Activated B cell treated with CpG ODN at 0.5 μM for 24 hours (primary cell): ENCODE measurements at regions not wholly inside any gene's neighbourhood (a gene's known extent, or its start where the extent isn't known, plus 50 kb on each side); places are given as distances from the start of the nearest gene placed in this dataset.
"Not testable (repeated sequence)": the region's sequence is repeated elsewhere in the genome, so short reads cannot be mapped to it uniquely, and the experiment has no call there.

Source experiments
- ATAC-seq: fragments of 200-7000 bp; cut with Tn5 transposase; one replicate; pipeline ENCODE4 v1.10.0; 2021; ENCODE audit warnings: low read depth, mild to moderate bottlenecking, moderate library complexity
- CTCF ChIA-PET: fragments of 350-600 bp; sonication (Branson Sonifier 250); formaldehyde crosslinking; loops from one replicate; lab custom pipeline; 2021; ENCODE audit warnings: antibody characterized with exemption; lab: Charles Lee
- POLR2A ChIA-PET: fragments of 350-600 bp; sonication (Branson Sonifier 250); formaldehyde crosslinking; loops from one replicate; lab custom pipeline; 2021; ENCODE audit warnings: antibody characterized with exemption; lab: Charles Lee
- DNase-seq: peaks from one replicate; pipeline ENCODE4 v3.0.0; 2022
- H3K27ac Mint-ChIP-seq: one replicate; pipeline ENCODE4 v1.8.0; 2020; ENCODE audit warnings: mixed read lengths
- H3K27me3 Mint-ChIP-seq: one replicate; pipeline ENCODE4 v1.8.0; 2021; ENCODE audit warnings: mixed read lengths
- H3K36me3 Mint-ChIP-seq: one replicate; pipeline ENCODE4 v1.8.0; 2021; ENCODE audit warnings: low read depth, mixed read lengths
- H3K4me1 Mint-ChIP-seq: one replicate; pipeline ENCODE4 v1.8.0; 2021; ENCODE audit warnings: mixed read lengths
- H3K4me3 Mint-ChIP-seq: one replicate; pipeline ENCODE4 v1.8.0; 2020; ENCODE audit warnings: mild to moderate bottlenecking, mixed read lengths
- H3K9me3 Mint-ChIP-seq: one replicate; pipeline ENCODE4 v1.8.0; 2020; ENCODE audit warnings: mixed read lengths
- intact Hi-C: fragments of 100-400 bp; cut with micrococcal nuclease; formaldehyde crosslinking; loops from one replicate; pipeline ENCODE4 v1.15.1; 2024

DNA sequence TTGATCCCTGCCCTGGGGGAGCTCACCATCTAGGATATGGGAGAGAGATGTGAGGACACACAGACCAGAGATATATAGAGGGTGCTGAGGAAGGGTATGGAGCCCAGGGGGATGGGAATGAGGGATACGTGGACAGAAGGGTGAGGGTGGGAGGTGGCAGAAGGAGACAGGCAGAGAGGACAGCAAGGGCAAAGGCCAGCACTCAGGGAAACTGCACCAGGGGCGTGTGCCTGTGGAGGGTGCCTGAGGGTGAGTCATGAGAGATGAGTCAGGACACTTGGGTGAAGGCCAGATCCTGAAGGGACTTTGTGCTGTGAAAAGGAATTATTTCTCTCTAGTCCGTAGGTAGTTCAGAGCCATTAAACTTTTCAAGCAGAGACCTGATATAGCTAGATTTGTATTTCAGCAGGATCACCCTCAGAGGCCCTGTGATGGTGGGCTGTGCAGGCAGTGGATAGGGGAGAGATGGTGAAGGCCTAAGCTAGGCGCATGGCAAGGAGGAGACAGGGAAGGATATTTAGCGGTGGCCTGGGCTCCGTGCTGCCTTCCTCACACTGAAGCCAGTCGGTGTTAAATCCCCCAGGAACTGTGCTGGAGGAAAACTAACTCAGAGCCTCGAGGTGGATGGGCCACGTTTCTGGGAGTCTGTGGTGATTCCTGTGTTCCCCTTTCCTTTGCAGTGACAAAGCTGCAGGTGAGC is 3075.0 kb downstream of the RPIA start:
- not testable (repeated sequence) for H3K9me3 Mint-ChIP-seq

DNA sequence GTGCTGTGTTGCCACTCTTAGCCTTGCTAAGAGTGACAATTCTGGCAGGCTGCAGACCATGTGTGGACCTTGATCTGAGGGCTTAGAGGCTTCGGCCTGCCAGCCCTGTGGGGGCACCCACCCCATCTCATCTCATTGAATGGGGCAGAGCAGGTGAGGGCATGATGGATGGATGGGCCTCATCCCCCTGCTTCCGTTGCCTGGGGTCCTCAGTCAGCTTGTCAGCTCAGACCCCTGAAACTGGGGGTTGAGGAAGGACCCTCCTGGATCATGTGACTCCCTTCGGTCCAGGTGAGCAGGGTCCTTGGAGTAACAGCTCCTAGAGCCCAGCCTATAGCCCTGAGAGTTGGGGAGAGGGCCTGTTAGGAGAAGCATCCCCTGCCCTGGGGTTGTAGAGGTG is 3076.8 kb downstream of the RPIA start:
- H3K9me3 Mint-ChIP-seq, H3K4me1 Mint-ChIP-seq, H3K4me3 Mint-ChIP-seq, H3K27ac Mint-ChIP-seq, CTCF ChIA-PET, H3K27me3 Mint-ChIP-seq, ATAC-seq, intact Hi-C loops, DNase-seq, POLR2A ChIA-PET, H3K36me3 Mint-ChIP-seq: not testable (repeated sequence)

More for the DNA sequence above, 3075.0 kb downstream of the RPIA start:
- H3K36me3 Mint-ChIP-seq, POLR2A ChIA-PET, H3K4me1 Mint-ChIP-seq, intact Hi-C loops, CTCF ChIA-PET, H3K27me3 Mint-ChIP-seq, H3K27ac Mint-ChIP-seq, ATAC-seq, H3K4me3 Mint-ChIP-seq, DNase-seq: not testable (repeated sequence)

DNA sequence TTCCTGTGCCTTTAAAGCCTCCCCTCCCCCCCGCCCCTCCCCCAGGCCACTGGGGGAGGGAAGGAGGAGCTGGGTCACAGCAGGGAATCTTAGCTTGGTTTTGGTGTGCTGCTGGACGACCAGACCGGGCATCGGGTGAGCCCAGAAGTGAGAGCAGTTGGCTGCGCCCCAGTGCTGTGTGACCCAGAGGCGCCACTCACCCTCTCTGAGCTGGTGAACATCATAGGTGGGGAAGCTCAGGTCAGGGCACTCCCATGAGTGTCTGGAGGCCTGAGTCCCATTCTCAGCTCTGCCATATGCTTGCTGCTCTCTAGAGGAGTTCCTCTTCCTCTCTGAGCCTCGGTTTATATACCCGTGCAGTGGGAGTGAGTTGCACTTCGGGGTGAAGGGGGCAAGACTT is 3077.5 kb downstream of the RPIA start:
- DNase-seq, H3K27ac Mint-ChIP-seq, H3K27me3 Mint-ChIP-seq, CTCF ChIA-PET, H3K36me3 Mint-ChIP-seq, H3K9me3 Mint-ChIP-seq, POLR2A ChIA-PET, H3K4me1 Mint-ChIP-seq, ATAC-seq, H3K4me3 Mint-ChIP-seq, intact Hi-C loops: not testable (repeated sequence)

DNA sequence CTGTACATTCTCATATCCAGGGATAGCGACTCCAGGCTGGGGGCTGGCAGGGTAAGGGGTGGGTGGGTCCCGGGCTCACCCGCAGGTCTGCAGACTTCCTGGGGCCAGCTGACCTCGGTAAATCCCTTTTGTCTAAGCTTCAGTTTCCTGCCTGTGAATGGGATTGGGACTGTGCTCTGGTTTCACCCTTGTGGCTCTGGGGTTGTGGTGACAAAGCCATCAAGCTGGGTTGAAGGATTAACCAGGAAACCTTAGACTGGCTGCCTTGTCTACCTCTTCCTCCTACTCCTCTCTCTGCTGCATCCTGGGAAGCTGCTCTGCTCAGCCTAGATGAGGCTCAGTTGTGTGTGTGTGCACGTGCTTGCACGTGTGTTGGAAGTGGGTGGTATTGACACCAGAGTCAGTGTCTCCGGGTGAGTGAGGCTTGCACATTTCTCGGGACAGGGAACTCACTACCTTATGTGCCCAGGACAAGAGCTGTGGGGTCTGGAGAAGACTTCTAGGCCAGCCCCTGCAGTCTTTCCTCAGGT is 3078.6 kb downstream of the RPIA start:
- H3K4me1 Mint-ChIP-seq, POLR2A ChIA-PET, H3K27ac Mint-ChIP-seq, ATAC-seq, H3K36me3 Mint-ChIP-seq, intact Hi-C loops, DNase-seq, H3K27me3 Mint-ChIP-seq, CTCF ChIA-PET, H3K9me3 Mint-ChIP-seq, H3K4me3 Mint-ChIP-seq: not testable (repeated sequence)

DNA sequence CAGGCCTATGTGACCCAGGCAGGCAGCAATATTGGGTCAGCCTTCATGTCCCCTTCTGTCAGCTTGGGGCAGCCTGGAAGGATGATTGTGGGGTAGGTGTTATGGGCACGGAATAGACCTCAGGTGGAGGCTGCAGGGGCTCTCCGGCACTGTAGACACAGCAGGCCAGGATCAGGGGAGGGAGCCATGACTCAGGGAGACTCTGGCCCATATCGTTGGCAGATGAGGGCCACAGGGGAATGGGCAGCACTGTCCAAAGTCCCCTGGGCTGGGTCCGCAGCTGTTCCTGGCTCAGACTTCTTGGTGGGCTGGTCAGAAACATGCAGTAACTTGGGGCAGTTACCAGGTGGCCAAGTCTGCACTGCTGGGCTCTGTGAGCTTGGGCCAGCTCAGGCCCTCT is 3080.1 kb downstream of the RPIA start:
- intact Hi-C loops, H3K9me3 Mint-ChIP-seq, POLR2A ChIA-PET, CTCF ChIA-PET, H3K4me1 Mint-ChIP-seq, ATAC-seq, H3K36me3 Mint-ChIP-seq, H3K27ac Mint-ChIP-seq, DNase-seq, H3K27me3 Mint-ChIP-seq, H3K4me3 Mint-ChIP-seq: not testable (repeated sequence)

DNA sequence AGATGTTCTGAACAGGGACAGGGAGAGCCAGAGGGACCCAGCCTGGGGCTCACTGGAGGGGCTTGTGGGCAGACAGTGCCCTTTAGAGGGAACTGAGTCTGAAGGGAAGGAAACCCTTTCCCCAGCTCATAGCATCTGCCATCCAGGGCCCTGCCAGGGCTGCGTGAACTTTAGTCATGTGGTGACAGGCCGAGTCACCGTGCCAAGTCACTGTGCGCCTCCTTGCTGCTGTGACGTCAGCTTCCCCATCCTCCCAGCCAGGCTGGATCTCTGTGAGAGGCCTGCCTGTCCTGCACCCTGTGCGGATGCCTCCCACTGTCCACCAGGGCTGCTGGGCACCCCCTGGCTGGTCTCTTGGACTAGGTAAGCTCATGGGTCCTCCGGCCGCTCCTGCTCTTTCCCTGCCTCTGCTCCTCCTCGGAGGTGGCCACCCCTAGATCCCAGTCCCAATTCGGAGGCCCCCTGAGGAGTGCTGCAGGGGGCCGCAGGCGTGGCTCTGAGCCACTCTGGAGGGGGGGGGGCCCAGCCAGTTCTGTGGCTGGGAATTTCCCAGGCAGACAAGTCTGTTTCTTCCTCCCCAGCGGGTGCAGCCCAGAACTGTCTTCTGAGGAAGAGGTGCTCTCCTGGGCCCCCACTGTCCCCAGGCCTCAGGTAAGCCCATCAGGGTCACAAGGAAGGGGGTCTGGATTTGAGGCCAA is 3080.9 kb downstream of the RPIA start:
- H3K36me3 Mint-ChIP-seq, H3K4me1 Mint-ChIP-seq, intact Hi-C loops: not testable (repeated sequence)

DNA sequence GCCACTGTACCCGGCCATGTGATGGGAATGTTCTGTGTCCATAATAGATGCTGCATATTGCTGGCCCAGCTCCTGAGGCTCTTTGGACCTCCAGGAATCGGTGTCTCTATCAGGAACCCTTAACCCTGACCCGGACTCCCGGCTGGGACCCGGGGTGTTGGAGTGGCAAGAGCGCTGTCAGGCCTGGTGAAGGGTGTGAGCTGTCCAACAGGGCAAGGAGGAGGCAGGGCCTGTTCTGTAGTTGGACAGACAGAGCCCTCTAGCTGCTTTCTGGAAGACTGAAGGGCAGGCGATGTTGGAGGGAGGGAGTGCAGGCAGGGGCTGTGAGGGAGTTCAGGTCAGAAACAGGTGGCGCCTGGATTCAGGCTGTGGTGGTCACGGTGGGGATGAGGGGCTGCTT is 3082.3 kb downstream of the RPIA start:
- DNase-seq, H3K36me3 Mint-ChIP-seq: not testable (repeated sequence)

More for the DNA sequence above, 3080.9 kb downstream of the RPIA start:
- H3K4me3 Mint-ChIP-seq, ATAC-seq, H3K27me3 Mint-ChIP-seq, DNase-seq, H3K27ac Mint-ChIP-seq, POLR2A ChIA-PET, H3K9me3 Mint-ChIP-seq, CTCF ChIA-PET: not testable (repeated sequence)

DNA sequence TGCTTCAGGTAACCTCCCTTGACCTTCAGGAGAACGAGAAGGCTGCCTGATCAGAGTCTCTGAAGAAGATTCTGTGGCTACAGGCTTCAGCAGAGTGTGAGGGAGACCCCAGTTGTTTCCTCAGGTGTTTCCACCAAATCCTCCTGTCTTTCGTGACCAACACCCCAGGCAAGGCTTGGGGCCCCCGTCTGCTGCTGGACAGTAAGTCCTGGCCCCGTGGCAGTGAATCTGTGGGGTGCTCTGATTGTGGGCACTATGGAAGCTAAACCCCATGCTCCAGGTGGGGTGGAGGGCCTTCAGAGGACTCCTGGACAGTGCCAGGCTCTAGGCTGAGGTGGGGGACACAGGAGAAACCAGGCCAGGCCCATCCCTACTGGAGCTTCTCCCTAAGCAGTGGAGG is 3083.7 kb downstream of the RPIA start:
- H3K36me3 Mint-ChIP-seq, H3K9me3 Mint-ChIP-seq, H3K4me3 Mint-ChIP-seq, POLR2A ChIA-PET, DNase-seq, CTCF ChIA-PET, H3K4me1 Mint-ChIP-seq, H3K27ac Mint-ChIP-seq, intact Hi-C loops, H3K27me3 Mint-ChIP-seq, ATAC-seq: not testable (repeated sequence)

More for the DNA sequence above, 3082.3 kb downstream of the RPIA start:
- POLR2A ChIA-PET, intact Hi-C loops, H3K27me3 Mint-ChIP-seq, H3K4me3 Mint-ChIP-seq, H3K27ac Mint-ChIP-seq, H3K4me1 Mint-ChIP-seq, CTCF ChIA-PET, H3K9me3 Mint-ChIP-seq, ATAC-seq: not testable (repeated sequence)

DNA sequence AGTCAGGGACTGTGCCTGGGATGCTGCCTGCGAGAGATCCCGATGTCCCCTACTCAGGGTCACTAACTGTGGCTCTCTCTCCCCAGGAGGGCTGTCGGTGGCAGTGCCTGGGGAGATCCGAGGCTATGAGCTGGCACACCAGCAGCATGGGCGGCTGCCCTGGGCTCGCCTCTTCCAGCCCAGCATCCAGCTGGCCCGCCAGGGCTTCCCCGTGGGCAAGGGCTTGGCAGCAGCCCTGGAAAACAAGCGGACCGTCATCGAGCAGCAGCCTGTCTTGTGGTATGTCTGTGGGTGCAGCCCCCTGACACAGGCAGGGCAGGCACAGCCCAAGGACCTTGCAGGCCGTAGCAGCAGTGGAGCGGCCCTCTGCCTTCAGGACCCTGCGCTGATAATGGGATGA is 3088.9 kb downstream of the RPIA start:
- H3K27me3 Mint-ChIP-seq, H3K27ac Mint-ChIP-seq, CTCF ChIA-PET, DNase-seq, H3K36me3 Mint-ChIP-seq, H3K4me3 Mint-ChIP-seq, POLR2A ChIA-PET, H3K4me1 Mint-ChIP-seq, intact Hi-C loops, ATAC-seq, H3K9me3 Mint-ChIP-seq: not testable (repeated sequence)

DNA sequence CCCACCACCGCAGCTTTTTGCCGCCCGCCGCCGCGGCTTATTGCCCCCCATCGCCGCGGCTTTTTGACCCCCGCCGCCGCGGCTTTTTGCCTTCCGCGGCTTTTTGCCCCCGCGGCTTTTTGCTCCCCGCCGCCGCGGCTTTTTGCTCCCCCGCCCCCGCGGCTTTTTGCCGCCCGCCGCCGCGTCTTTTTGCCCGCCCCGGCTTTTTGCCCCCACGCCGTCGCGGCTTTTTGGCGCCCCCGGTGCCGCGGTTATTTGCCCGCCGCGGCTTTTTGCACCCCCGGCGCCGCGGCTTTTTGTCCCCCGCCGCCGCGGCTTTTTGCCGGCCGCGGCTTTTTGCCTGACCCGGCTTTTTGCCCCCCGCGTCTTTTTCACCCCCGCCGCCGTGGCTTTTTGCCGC is 3061.8 kb upstream of the TEKT4 start:
- CTCF ChIA-PET, H3K4me1 Mint-ChIP-seq, DNase-seq, H3K36me3 Mint-ChIP-seq, H3K27me3 Mint-ChIP-seq, H3K27ac Mint-ChIP-seq, H3K4me3 Mint-ChIP-seq, ATAC-seq, POLR2A ChIA-PET, intact Hi-C loops, H3K9me3 Mint-ChIP-seq: not testable (repeated sequence)
